ENCODE measurements at regions not wholly inside any gene's neighbourhood (a gene's known extent, or its start where the extent isn't known, plus 50 kb on each side); places are given as distances from the start of the nearest gene placed in this dataset.

DNA sequence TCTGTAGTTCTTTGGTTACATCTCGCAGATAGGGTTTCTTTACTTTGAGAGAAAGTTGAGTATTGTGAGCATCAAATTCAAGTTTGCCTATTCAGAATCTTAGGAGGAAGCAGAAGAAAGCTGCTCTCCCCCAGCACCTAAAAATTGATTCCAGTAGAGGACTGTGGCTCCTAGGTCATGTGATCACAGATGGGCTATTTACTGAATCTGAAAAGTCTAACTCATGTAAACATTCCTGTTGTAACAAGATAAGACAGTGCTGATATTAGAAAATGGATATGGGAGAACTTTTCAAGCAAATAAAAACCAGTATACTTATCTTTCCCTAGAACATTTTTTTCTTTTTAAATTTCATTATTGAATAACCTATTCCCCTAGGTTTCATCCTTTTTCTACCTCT is 308.4 kb upstream of the SLITRK3 start (continued):
- TF ChIP-seq ZZZ3 (CRISPR knock-in tag; IDR thresholded peaks at IDR 0.05; ENCODE audit: borderline replicate concordance) (no peak), ZNF451 (CRISPR knock-in tag; IDR thresholded peaks at IDR 0.05) (no peak), ZNF775 (CRISPR knock-in tag; IDR thresholded peaks at IDR 0.05; ENCODE audit: borderline replicate concordance) (no peak), TBX3 (IDR thresholded peaks at IDR 0.05; ENCODE audit: borderline replicate concordance) (no peak), HOXD1 (CRISPR knock-in tag; IDR thresholded peaks at IDR 0.05) (no peak), TBP (CRISPR knock-in tag; IDR thresholded peaks at IDR 0.05) (no peak)
- TF ChIP-seq, protein P1, sequence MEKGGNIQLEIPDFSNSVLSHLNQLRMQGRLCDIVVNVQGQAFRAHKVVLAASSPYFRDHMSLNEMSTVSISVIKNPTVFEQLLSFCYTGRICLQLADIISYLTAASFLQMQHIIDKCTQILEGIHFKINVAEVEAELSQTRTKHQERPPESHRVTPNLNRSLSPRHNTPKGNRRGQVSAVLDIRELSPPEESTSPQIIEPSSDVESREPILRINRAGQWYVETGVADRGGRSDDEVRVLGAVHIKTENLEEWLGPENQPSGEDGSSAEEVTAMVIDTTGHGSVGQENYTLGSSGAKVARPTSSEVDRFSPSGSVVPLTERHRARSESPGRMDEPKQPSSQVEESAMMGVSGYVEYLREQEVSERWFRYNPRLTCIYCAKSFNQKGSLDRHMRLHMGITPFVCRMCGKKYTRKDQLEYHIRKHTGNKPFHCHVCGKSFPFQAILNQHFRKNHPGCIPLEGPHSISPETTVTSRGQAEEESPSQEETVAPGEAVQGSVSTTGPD (CRISPR knock-in tag; IDR thresholded peaks at IDR 0.05) = no peak

DNA sequence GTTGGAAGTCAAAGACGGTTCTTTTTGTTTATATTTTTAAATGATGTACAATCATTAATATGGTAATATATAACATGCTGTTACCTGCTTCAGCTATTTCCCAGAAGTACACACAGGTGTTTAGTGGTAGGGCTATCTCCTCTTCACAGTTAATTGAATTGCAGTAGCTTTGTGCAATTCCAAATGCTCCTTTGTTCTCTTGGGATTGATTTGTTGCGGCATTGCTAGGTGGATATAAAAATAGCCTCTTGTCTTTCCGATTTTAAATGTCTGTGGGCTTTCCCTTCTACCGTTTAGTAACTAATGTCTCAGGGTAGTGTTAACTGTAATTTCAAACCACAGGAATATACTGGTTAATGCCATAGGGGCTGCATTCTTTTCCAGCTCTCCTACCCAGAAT is 307.6 kb upstream of the SLITRK3 start:
- H3K36me3 ChIP-seq (replicated peaks in 1 of 2; ENCODE audit: control insufficient read depth in 1 of 2, insufficient read depth in 2 of 2, low read length in 2 of 2) = no peaks in the 10 kb centered on the region
- no peaks in the 10 kb centered on the region for H4K20me1 ChIP-seq (ENCODE audit: insufficient read depth, low read length)
- intact Hi-C loops (cut with micrococcal nuclease; ENCODE audit: unreplicated experiment) = no loop called here
- in situ Hi-C loops (cut with HindIII; ENCODE audit: extremely low pct_ligation_motif_present, low pct_unique_long_range_greater_than_20kb) = no loop called here
- no peak for FAIRE-seq
- H3K79me2 ChIP-seq (ENCODE audit: insufficient read depth, low read length) = no peaks in the 10 kb centered on the region
- ATAC-seq = no peak
- H3K9me3 ChIP-seq (ENCODE audit: low read length) = peaks cover 20% of the 10 kb centered on the region
- H3K4me1 ChIP-seq (ENCODE audit: insufficient read depth, low read length) = no peaks in the 10 kb centered on the region
- 31% methylated on average over 4 of the region's 4 CpGs for WGBS (ENCODE audit: low lambda C conversion rate)
- no peak for DNase-seq (ENCODE audit: low spot score)
- no peak overlapping the region for H3K9ac ChIP-seq (ENCODE audit: insufficient read depth, low read depth, low read length)
- no peaks in the 10 kb centered on the region for H3K27me3 ChIP-seq (ENCODE audit: control insufficient read depth in 1 of 2, insufficient read depth in 2 of 2, low read length in 2 of 2)
- no TSS peak for BruUV-seq (replicated peaks)
- POLR2A ChIA-PET = no interaction called here
- no peak overlapping the region for H3K4me3 ChIP-seq (replicated peaks in 1 of 3; ENCODE audit: insufficient read depth in 1 of 3, low read depth in 2 of 3, low read length in 3 of 3)
- CTCF ChIA-PET (ENCODE audit: low intra/inter-chr PET ratio, low total read pairs) = no interaction called here
- no peak overlapping the region for H3K4me2 ChIP-seq (ENCODE audit: low read depth, low read length)
- no peak overlapping the region for H2AFZ ChIP-seq (ENCODE audit: low read length)
- no peak overlapping the region for H3K27ac ChIP-seq (ENCODE audit: extremely low read length, insufficient read depth, low read length)
- TF ChIP-seq ZSCAN5A (CRISPR knock-in tag; IDR thresholded peaks at IDR 0.05; ENCODE audit: borderline replicate concordance) = no peak
- TF ChIP-seq, protein P2, sequence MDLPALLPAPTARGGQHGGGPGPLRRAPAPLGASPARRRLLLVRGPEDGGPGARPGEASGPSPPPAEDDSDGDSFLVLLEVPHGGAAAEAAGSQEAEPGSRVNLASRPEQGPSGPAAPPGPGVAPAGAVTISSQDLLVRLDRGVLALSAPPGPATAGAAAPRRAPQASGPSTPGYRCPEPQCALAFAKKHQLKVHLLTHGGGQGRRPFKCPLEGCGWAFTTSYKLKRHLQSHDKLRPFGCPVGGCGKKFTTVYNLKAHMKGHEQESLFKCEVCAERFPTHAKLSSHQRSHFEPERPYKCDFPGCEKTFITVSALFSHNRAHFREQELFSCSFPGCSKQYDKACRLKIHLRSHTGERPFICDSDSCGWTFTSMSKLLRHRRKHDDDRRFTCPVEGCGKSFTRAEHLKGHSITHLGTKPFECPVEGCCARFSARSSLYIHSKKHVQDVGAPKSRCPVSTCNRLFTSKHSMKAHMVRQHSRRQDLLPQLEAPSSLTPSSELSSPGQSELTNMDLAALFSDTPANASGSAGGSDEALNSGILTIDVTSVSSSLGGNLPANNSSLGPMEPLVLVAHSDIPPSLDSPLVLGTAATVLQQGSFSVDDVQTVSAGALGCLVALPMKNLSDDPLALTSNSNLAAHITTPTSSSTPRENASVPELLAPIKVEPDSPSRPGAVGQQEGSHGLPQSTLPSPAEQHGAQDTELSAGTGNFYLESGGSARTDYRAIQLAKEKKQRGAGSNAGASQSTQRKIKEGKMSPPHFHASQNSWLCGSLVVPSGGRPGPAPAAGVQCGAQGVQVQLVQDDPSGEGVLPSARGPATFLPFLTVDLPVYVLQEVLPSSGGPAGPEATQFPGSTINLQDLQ (CRISPR knock-in tag; IDR thresholded peaks at IDR 0.05) = no peak
- no peak for TF ChIP-seq SIX4 (CRISPR knock-in tag; IDR thresholded peaks at IDR 0.05)
- TF ChIP-seq PATZ1 (CRISPR knock-in tag; IDR thresholded peaks at IDR 0.05) = no peak
- TF ChIP-seq IKZF1 (IDR thresholded peaks at IDR 0.05) = no peak
- TF ChIP-seq SOX6 (IDR thresholded peaks at IDR 0.05) = no peak
- no peak for TF ChIP-seq SOX6 (CRISPR knock-in tag; IDR thresholded peaks at IDR 0.05)
- no peak for TF ChIP-seq ZNF253 (CRISPR knock-in tag; IDR thresholded peaks at IDR 0.05; ENCODE audit: borderline replicate concordance)
- no peak for TF ChIP-seq CENPBD1 (CRISPR knock-in tag; IDR thresholded peaks at IDR 0.05; ENCODE audit: borderline replicate concordance, low read depth)
